ENCODE measurements at regions not wholly inside any gene's neighbourhood (a gene's known extent, or its start where the extent isn't known, plus 50 kb on each side); places are given as distances from the start of the nearest gene placed in this dataset.

- 95% methylated on average over 13 of the region's 13 CpGs for WGBS (ENCODE audit: low lambda C conversion rate)
- H3K9ac ChIP-seq: no peak overlapping the region
- H4K20me1 ChIP-seq (ENCODE audit: insufficient read depth): no peaks in the 10 kb centered on the region
- CTCF ChIA-PET: no interaction called here
- POLR2A ChIA-PET: no interaction called here
- no peak for TF ChIP-seq GABPA (IDR thresholded peaks at IDR 0.05; ENCODE audit: low read depth)
- no peak for TF ChIP-seq RCOR1 (IDR thresholded peaks at IDR 0.05; ENCODE audit: low read length)
- TF ChIP-seq, protein P1, sequence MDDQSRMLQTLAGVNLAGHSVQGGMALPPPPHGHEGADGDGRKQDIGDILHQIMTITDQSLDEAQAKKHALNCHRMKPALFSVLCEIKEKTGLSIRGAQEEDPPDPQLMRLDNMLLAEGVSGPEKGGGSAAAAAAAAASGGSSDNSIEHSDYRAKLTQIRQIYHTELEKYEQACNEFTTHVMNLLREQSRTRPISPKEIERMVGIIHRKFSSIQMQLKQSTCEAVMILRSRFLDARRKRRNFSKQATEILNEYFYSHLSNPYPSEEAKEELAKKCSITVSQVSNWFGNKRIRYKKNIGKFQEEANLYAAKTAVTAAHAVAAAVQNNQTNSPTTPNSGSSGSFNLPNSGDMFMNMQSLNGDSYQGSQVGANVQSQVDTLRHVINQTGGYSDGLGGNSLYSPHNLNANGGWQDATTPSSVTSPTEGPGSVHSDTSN (IDR thresholded peaks at IDR 0.05): no peak
- TF ChIP-seq GATA2 (CRISPR knock-in tag; IDR thresholded peaks at IDR 0.05): no peak
- TF ChIP-seq ELF1 (IDR thresholded peaks at IDR 0.05): no peak
- no peaks in the 10 kb centered on the region for H3K9me2 ChIP-seq
- no peak overlapping the region for H3K4me3 ChIP-seq (ENCODE audit: low read depth in 2 of 2, low read length in 1 of 2)
- H3K27me3 ChIP-seq (ENCODE audit: insufficient read depth): no peaks in the 10 kb centered on the region
- no peaks in the 10 kb centered on the region for H3K79me2 ChIP-seq (ENCODE audit: insufficient read depth)
- no peak overlapping the region for H2AFZ ChIP-seq (ENCODE audit: low read depth)
- peaks cover 22% of the 10 kb centered on the region for H3F3A ChIP-seq (replicated peaks; ENCODE audit: insufficient read depth)
- no peak overlapping the region for H3K27ac ChIP-seq (ENCODE audit: low read depth in 2 of 2, low read length in 1 of 2)
- no peak for DNase-seq
- no peaks in the 10 kb centered on the region for H3K9me3 ChIP-seq
- H3K4me2 ChIP-seq: no peak overlapping the region
- H3K36me3 ChIP-seq (replicated peaks in 1 of 2; ENCODE audit: control insufficient read depth in 1 of 2, insufficient read depth in 2 of 2, low read length in 1 of 2): no peaks in the 10 kb centered on the region
- peaks cover 3 to 19% of the 10 kb centered on the region in 2 experiments for H3K4me1 ChIP-seq (ENCODE audit: control insufficient read depth in 1 of 2, insufficient read depth in 2 of 2, low read depth in 1 of 2, low read length in 1 of 2)
These were observed 261.5 kb downstream of the KLF6 start for GRCh38 chr10:3523309-3524050.

DNA sequence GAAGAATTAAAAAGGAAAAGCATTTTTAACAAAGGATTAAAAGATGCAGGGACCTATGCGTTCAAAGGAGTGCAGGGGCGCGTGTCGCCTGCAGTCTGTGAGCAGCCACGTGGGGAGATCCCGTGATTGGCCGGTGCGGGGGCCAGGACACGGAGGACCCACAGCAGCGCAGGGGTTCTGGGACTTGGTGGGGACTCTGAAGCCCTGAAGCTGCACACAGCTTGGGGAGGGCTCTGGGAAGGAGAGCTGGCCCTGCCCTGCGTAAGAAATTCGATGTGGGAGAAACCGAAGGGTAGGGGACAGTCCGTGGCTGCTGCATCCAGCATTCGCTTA, 268.1 kb downstream of the KLF6 start:
- no peak overlapping the region for H3K4me3 ChIP-seq (ENCODE audit: low read depth in 2 of 2, low read length in 1 of 2)
- CTCF ChIA-PET: no interaction called here
- POLR2A ChIA-PET: no interaction called here
- no peaks in the 10 kb centered on the region for H4K20me1 ChIP-seq (ENCODE audit: insufficient read depth)
- 96% methylated on average over 15 of the region's 15 CpGs for WGBS (ENCODE audit: low lambda C conversion rate)
- H3K9me2 ChIP-seq: no peaks in the 10 kb centered on the region
- no peaks in the 10 kb centered on the region for H3K4me1 ChIP-seq (ENCODE audit: control insufficient read depth in 1 of 2, insufficient read depth in 2 of 2, low read depth in 1 of 2, low read length in 1 of 2)
- H3F3A ChIP-seq (replicated peaks; ENCODE audit: insufficient read depth): no peaks in the 10 kb centered on the region
- H3K4me2 ChIP-seq: no peak overlapping the region
- H3K36me3 ChIP-seq (replicated peaks in 1 of 2; ENCODE audit: control insufficient read depth in 1 of 2, insufficient read depth in 2 of 2, low read length in 1 of 2): no peaks in the 10 kb centered on the region
- H3K27me3 ChIP-seq (ENCODE audit: insufficient read depth): no peaks in the 10 kb centered on the region
- H3K79me2 ChIP-seq (ENCODE audit: insufficient read depth): no peaks in the 10 kb centered on the region
- TF ChIP-seq MEF2A (IDR thresholded peaks at IDR 0.05; ENCODE audit: borderline replicate concordance, low read depth) (no peak), CHD2 (IDR thresholded peaks at IDR 0.05; ENCODE audit: low read length, partially characterized antibody) (no peak), REST (IDR thresholded peaks at IDR 0.05; ENCODE audit: low read depth, low read length) (no peak)
- no peaks in the 10 kb centered on the region for H3K9me3 ChIP-seq
- no peak overlapping the region for H3K27ac ChIP-seq (ENCODE audit: low read depth in 2 of 2, low read length in 1 of 2)
- H2AFZ ChIP-seq (ENCODE audit: low read depth): no peak overlapping the region
- H3K9ac ChIP-seq: no peak overlapping the region
- no peak for DNase-seq

Data from SK-N-SH (cell line).